ENCODE measurements at regions not wholly inside any gene's neighbourhood (a gene's known extent, or its start where the extent isn't known, plus 50 kb on each side); places are given as distances from the start of the nearest gene placed in this dataset.

GRCh38 chr5:166083183-166083959 is 2208.1 kb upstream of the WWC1 start:
- Histone ChIP-seq H3K4me1 (ENCODE audit: control insufficient read depth, extremely low read depth, insufficient read depth, low read length) (no peaks in the 10 kb centered on the region), H3K9me3 (replicated peaks; ENCODE audit: control insufficient read depth, insufficient read depth, low read length) (no peaks in the 10 kb centered on the region), H3K4me2 (ENCODE audit: insufficient read depth, low read length) (no peak overlapping the region), H2AFZ (ENCODE audit: low read depth, low read length) (no peak overlapping the region), H4K20me1 (replicated peaks; ENCODE audit: control insufficient read depth, extremely low read depth, insufficient read depth, low read length) (no peaks in the 10 kb centered on the region), H3K36me3 (ENCODE audit: control insufficient read depth in 2 of 2, extremely low read depth in 1 of 2, insufficient read depth in 2 of 2, low read length in 2 of 2) (no peaks in the 10 kb centered on the region), H3K9ac (replicated peaks; ENCODE audit: extremely low read depth, insufficient read depth, low read length) (no peak overlapping the region), H3K9me1 (replicated peaks; ENCODE audit: control insufficient read depth, extremely low read depth, insufficient read depth, low read length) (no peaks in the 10 kb centered on the region), H3K4me3 (replicated peaks in 1 of 3; ENCODE audit: insufficient read depth in 1 of 3, low read depth in 1 of 3, low read length in 3 of 3) (no peak overlapping the region), H3K27me3 (ENCODE audit: control insufficient read depth in 2 of 2, insufficient read depth in 2 of 2, low read length in 2 of 2) (no peaks in the 10 kb centered on the region), H3K79me2 (ENCODE audit: control insufficient read depth, insufficient read depth, low read length) (no peaks in the 10 kb centered on the region), H3K27ac (ENCODE audit: insufficient read depth, low read depth, low read length) (no peak overlapping the region)
- TF ChIP-seq, protein P1, sequence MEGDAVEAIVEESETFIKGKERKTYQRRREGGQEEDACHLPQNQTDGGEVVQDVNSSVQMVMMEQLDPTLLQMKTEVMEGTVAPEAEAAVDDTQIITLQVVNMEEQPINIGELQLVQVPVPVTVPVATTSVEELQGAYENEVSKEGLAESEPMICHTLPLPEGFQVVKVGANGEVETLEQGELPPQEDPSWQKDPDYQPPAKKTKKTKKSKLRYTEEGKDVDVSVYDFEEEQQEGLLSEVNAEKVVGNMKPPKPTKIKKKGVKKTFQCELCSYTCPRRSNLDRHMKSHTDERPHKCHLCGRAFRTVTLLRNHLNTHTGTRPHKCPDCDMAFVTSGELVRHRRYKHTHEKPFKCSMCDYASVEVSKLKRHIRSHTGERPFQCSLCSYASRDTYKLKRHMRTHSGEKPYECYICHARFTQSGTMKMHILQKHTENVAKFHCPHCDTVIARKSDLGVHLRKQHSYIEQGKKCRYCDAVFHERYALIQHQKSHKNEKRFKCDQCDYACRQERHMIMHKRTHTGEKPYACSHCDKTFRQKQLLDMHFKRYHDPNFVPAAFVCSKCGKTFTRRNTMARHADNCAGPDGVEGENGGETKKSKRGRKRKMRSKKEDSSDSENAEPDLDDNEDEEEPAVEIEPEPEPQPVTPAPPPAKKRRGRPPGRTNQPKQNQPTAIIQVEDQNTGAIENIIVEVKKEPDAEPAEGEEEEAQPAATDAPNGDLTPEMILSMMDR (IDR thresholded peaks at IDR 0.05; ENCODE audit: extremely low read depth in 1 of 2, insufficient read depth in 1 of 2, low read depth in 1 of 2, low read length in 2 of 2), result no peak
- TF ChIP-seq JUN (IDR thresholded peaks at IDR 0.05; ENCODE audit: borderline replicate concordance, insufficient read depth, insufficient read length, low read depth), result no peak
- no peak for TF ChIP-seq MYC (IDR thresholded peaks at IDR 0.05; ENCODE audit: low read depth, low read length)
- no peak for TF ChIP-seq GATA2 (IDR thresholded peaks at IDR 0.05; ENCODE audit: insufficient read depth, insufficient read length, low read depth, low read length)
- TF ChIP-seq POLR2A (IDR thresholded peaks at IDR 0.05; ENCODE audit: low read depth, low read length), result no peak
- TF ChIP-seq POLR2AphosphoS5 (IDR thresholded peaks at IDR 0.05; ENCODE audit: insufficient read depth, low read depth, low read length), result no peak
- no peak for TF ChIP-seq MAX (IDR thresholded peaks at IDR 0.05; ENCODE audit: insufficient read depth, insufficient read length)
- no peak for TF ChIP-seq FOS (IDR thresholded peaks at IDR 0.05; ENCODE audit: borderline replicate concordance, insufficient read depth, low read length)
- TF ChIP-seq EZH2 (IDR thresholded peaks at IDR 0.05; ENCODE audit: borderline replicate concordance, low read depth, low read length, severe bottlenecking), result no peak
- CTCF ChIA-PET, result no interaction called here
- POLR2A ChIA-PET, result no interaction called here
- intact Hi-C loops (cut with micrococcal nuclease) (no loop called here), dilution Hi-C loops (cut with MboI; ENCODE audit: extremely low pct_ligation_motif_present, low sequenced_read_pairs) (no loop called here)
- BruUV-seq (replicated peaks), result no TSS peak
- DNase-seq (ENCODE audit: low read depth, low spot score) (no peak), FAIRE-seq (no peak)

Data from endothelial cell of umbilical vein (primary cell).